HG03097 (cell line): ENCODE measurements at regions not wholly inside any gene's neighbourhood (a gene's known extent, or its start where the extent isn't known, plus 50 kb on each side); places are given as distances from the start of the nearest gene placed in this dataset.
A peak's percentile ranks its signal among the peaks of the same experiment; 100 is the strongest.
"Not testable (repeated sequence)": the region's sequence is repeated elsewhere in the genome, so short reads cannot be mapped to it uniquely, and the experiment has no call there.

Experiments used
- ATAC-seq: cut with Tn5 transposase; IDR thresholded peaks from one replicate; pipeline ENCODE4 v1.9.1; 2021; ENCODE audit not compliant: unreplicated experiment, low FRiP score

- ATAC-seq, result no peak
Measured at GRCh38 chrX:46235778-46236177, 309.4 kb downstream of the ZNF674 start.

GRCh38 chrX:46234775-46235174, 310.4 kb downstream of the ZNF674 start:
- ATAC-seq, result no peak

GRCh38 chrX:46228389-46228788, 316.8 kb downstream of the ZNF674 start:
- ATAC-seq, result no peak

- no peak for ATAC-seq
Measured at GRCh38 chrX:46226422-46226821, 318.8 kb downstream of the ZNF674 start.

- ATAC-seq, result not testable (repeated sequence)
Measured at GRCh38 chrX:46223499-46223898, 321.7 kb downstream of the ZNF674 start.

GRCh38 chrX:46220822-46221221, 324.4 kb downstream of the ZNF674 start:
- ATAC-seq, result no peak

- ATAC-seq, result no peak
Measured at GRCh38 chrX:46218373-46218772, 326.8 kb downstream of the ZNF674 start.

GRCh38 chrX:46216406-46216805, 328.8 kb downstream of the ZNF674 start:
- ATAC-seq, result no peak

- no peak for ATAC-seq
Measured at GRCh38 chrX:46211079-46211478, 334.1 kb downstream of the ZNF674 start.

GRCh38 chrX:46209768-46210167, 335.5 kb downstream of the ZNF674 start:
- no peak for ATAC-seq

GRCh38 chrX:46209037-46209436, 336.2 kb downstream of the ZNF674 start:
- ATAC-seq, result no peak

- no peak for ATAC-seq
Measured at GRCh38 chrX:46208225-46208854, 336.9 kb downstream of the ZNF674 start.

GRCh38 chrX:46204721-46205422, 340.3 kb downstream of the ZNF674 start:
- ATAC-seq, result no peak

GRCh38 chrX:46202733-46203514, 342.3 kb downstream of the ZNF674 start:
- ATAC-seq, result no peak

- no peak for ATAC-seq
Measured at GRCh38 chrX:46200413-46200812, 344.8 kb downstream of the ZNF674 start.

GRCh38 chrX:46198858-46199257, 346.4 kb downstream of the ZNF674 start:
- ATAC-seq, result no peak

GRCh38 chrX:46186811-46187106, 358.5 kb downstream of the ZNF674 start:
- not testable (repeated sequence) for ATAC-seq

- ATAC-seq, result no peak
Measured at GRCh38 chrX:46185923-46186810, 359.1 kb downstream of the ZNF674 start.

- no peak for ATAC-seq
Measured at GRCh38 chrX:46184749-46185148, 360.5 kb downstream of the ZNF674 start.

- peak; percentile 88 for ATAC-seq
Measured at GRCh38 chrX:46180258-46180687, 364.9 kb downstream of the ZNF674 start.

- ATAC-seq, result peak; percentile 16
Measured at GRCh38 chrX:46179748-46180147, 365.5 kb downstream of the ZNF674 start.
